HL-60 (cell line): ENCODE measurements at regions not wholly inside any gene's neighbourhood (a gene's known extent, or its start where the extent isn't known, plus 50 kb on each side); places are given as distances from the start of the nearest gene placed in this dataset.

ENCODE experiments used
- GABPA ChIP-seq: IDR thresholded peaks from 2 replicates; pipeline ENCODE4 v1.6.1; 2012; ENCODE audit warnings: low read depth
- POLR2AphosphoS5 ChIP-seq: IDR thresholded peaks from 2 replicates; pipeline ENCODE4 v1.6.1; 2012; ENCODE audit warnings: low read depth
- REST ChIP-seq: IDR thresholded peaks from 2 replicates; pipeline ENCODE4 v1.6.1; 2012; ENCODE audit warnings: low read depth; ENCODE audit not compliant: insufficient replicate concordance
- TF ChIP-seq, protein P1 (sequence below): IDR thresholded peaks from one replicate; pipeline ENCODE4 v1.5.1; 2011; ENCODE audit warnings: low read length, control low read depth, inconsistent platforms; ENCODE audit not compliant: insufficient read depth

DNA sequence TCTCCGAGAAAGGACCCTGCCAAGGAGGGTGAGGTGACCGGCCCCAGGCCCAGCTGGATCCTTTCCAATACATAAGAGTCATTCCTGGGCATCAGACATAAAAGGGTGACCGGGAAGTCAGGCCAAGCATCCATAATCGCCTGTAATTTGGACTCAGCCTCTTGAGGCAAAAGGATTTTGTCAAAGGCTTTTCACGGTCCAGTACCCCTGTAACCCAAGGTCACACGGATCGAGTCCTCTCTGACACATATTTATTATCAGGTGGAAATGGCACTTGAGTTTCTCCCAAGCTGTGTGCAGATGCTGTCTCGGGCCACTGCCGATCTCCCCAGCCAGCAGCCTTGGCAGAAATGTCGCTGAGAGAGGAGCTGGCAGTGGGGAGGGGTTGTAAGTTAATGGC lies 556.5 kb downstream of the MN1 start:
- TF ChIP-seq, protein P1, sequence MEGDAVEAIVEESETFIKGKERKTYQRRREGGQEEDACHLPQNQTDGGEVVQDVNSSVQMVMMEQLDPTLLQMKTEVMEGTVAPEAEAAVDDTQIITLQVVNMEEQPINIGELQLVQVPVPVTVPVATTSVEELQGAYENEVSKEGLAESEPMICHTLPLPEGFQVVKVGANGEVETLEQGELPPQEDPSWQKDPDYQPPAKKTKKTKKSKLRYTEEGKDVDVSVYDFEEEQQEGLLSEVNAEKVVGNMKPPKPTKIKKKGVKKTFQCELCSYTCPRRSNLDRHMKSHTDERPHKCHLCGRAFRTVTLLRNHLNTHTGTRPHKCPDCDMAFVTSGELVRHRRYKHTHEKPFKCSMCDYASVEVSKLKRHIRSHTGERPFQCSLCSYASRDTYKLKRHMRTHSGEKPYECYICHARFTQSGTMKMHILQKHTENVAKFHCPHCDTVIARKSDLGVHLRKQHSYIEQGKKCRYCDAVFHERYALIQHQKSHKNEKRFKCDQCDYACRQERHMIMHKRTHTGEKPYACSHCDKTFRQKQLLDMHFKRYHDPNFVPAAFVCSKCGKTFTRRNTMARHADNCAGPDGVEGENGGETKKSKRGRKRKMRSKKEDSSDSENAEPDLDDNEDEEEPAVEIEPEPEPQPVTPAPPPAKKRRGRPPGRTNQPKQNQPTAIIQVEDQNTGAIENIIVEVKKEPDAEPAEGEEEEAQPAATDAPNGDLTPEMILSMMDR = no peak
- TF ChIP-seq POLR2AphosphoS5 = no peak
- TF ChIP-seq GABPA = no peak
- TF ChIP-seq REST = no peak
